GM12878 (cell line): ENCODE measurements at regions not wholly inside any gene's neighbourhood (a gene's known extent, or its start where the extent isn't known, plus 50 kb on each side); places are given as distances from the start of the nearest gene placed in this dataset.

Experiments
- ATAC-seq: fragments of 200-7000 bp; cut with Tn5 transposase; 3 replicates; pipeline ENCODE4 v1.9.1; 2020; ENCODE audit warnings: mild to moderate bottlenecking, moderate library complexity
- BruUV-seq: library from RNA; stranded (reverse); fragments of 400-500 nt; replicated peaks from 2 replicates; lab custom pipeline; 2021; lab: Mats Ljungman, UMichigan
- CTCF ChIA-PET: fragments of 300-600 bp; sonication (Branson Sonifier 250); formaldehyde crosslinking; extraction: SDS; loops from one replicate; lab custom pipeline; 2021; ENCODE audit warnings: inconsistent platforms; lab: Yijun Ruan, JAX
- POLR2A ChIA-PET: fragments of 350-600 bp; formaldehyde crosslinking; extraction: SDS; loops from one replicate; lab custom pipeline; 2021; ENCODE audit warnings: inconsistent platforms; lab: Charles Lee
- RAD21 ChIA-PET: fragments of 300-600 bp; sonication (Branson Sonifier 250); formaldehyde crosslinking; loops from one replicate; lab custom pipeline; 2023; ENCODE audit warnings: antibody characterized with exemption; ENCODE audit not compliant: unreplicated experiment; lab: Charles Lee
- SMC1A ChIA-PET: fragments of 300-600 bp; sonication (Branson Sonifier 250); formaldehyde crosslinking; loops from one replicate; lab custom pipeline; 2023; ENCODE audit not compliant: unreplicated experiment, uncharacterized antibody; lab: Charles Lee
- DNase-seq: peaks from one replicate; pipeline ENCODE4 v3.0.0-alpha.2; 2011; ENCODE audit warnings: low read depth, low spot score
- FAIRE-seq: peaks from 3 replicates; lab custom pipeline; 2011; peaks lifted over from hg19 to GRCh38; lab: Jason Lieb, UNC
- H2AFZ ChIP-seq: 2 replicates; pipeline ENCODE4 v1.6.0; 2011; ENCODE audit warnings: low read depth, low read length, control low read depth; ENCODE audit not compliant: control insufficient read depth
- H3K27ac ChIP-seq: 2 replicates; pipeline ENCODE4 v1.5.1; 2011; ENCODE audit warnings: control low read depth; ENCODE audit not compliant: control insufficient read depth, insufficient read depth
- H3K27me3 ChIP-seq, 2 experiments: replicated peaks in 1 of 2; 2 replicates each; pipeline versions ENCODE4 v1.6.0 to v1.6.1; 2011; ENCODE audit warnings: low read length in 1 of 2; ENCODE audit not compliant: control insufficient read depth in 2 of 2, insufficient read depth in 2 of 2
- H3K36me3 ChIP-seq, 2 experiments: 2 replicates each; pipeline ENCODE4 v1.5.1; 2011; ENCODE audit warnings: low read length in 1 of 2; ENCODE audit not compliant: control insufficient read depth in 2 of 2, insufficient read depth in 2 of 2
- H3K4me1 ChIP-seq: 2 replicates; pipeline ENCODE4 v1.6.1; 2011; ENCODE audit warnings: mild to moderate bottlenecking, low read length, moderate library complexity, mixed read lengths; ENCODE audit not compliant: control insufficient read depth, insufficient read depth
- H3K4me2 ChIP-seq: 2 replicates; pipeline ENCODE4 v1.6.0; 2011; ENCODE audit warnings: control low read depth; ENCODE audit not compliant: control insufficient read depth, insufficient read depth
- H3K4me3 ChIP-seq: fragments of 200-600 bp; sonication (generic); 2 replicates; pipeline ENCODE4 v1.5.1; 2016
- H3K79me2 ChIP-seq: 2 replicates; pipeline ENCODE4 v1.6.0; 2011; ENCODE audit warnings: low read length; ENCODE audit not compliant: control insufficient read depth, insufficient read depth
- H3K9ac ChIP-seq: 2 replicates; pipeline ENCODE4 v1.8.0; 2011; ENCODE audit warnings: low read length, control low read depth, mixed read lengths; ENCODE audit not compliant: control insufficient read depth, insufficient read depth
- H3K9me3 ChIP-seq: replicated peaks from 3 replicates; pipeline ENCODE4 v1.5.1; 2011; ENCODE audit warnings: mild to moderate bottlenecking, low read length; ENCODE audit not compliant: control insufficient read depth, insufficient read depth
- H4K20me1 ChIP-seq: 2 replicates; pipeline ENCODE4 v1.6.0; 2011; ENCODE audit not compliant: control insufficient read depth, insufficient read depth
- CEBPZ ChIP-seq: fragments of 150-350 bp; IDR thresholded peaks from 2 replicates; pipeline ENCODE4 v1.6.1; 2016; ENCODE audit warnings: low read depth, low read length
- EGR1 ChIP-seq, 2 experiments: IDR thresholded peaks; 1 replicate in 1 of 2; 2 replicates in 1 of 2; pipeline ENCODE4 v1.6.1; 2011 to 2012; ENCODE audit warnings: low read depth in 2 of 2, low read length in 2 of 2, borderline replicate concordance in 1 of 2, mild to moderate bottlenecking in 1 of 2, moderate library complexity in 1 of 2
- MTA2 ChIP-seq: fragments of 450-650 bp; IDR thresholded peaks from 2 replicates; pipeline ENCODE4 v1.6.1; 2016; ENCODE audit warnings: low read depth, mild to moderate bottlenecking, moderate library complexity
- NR2F1 ChIP-seq: fragments of 450-650 bp; conservative IDR thresholded peaks from 2 replicates; pipeline ENCODE4 v1.6.1; 2017; ENCODE audit warnings: mild to moderate bottlenecking
- SIN3A ChIP-seq: IDR thresholded peaks from 2 replicates; pipeline ENCODE4 v1.6.1; 2012; ENCODE audit warnings: low read depth, low read length, improper control_type of control experiment
- ZNF217 ChIP-seq: fragments of 450-650 bp; IDR thresholded peaks from 2 replicates; pipeline ENCODE4 v1.6.1; 2017; ENCODE audit warnings: antibody characterized with exemption, mild to moderate bottlenecking
- ZSCAN29 ChIP-seq: fragments of 450-650 bp; IDR thresholded peaks from 2 replicates; pipeline ENCODE4 v1.6.1; 2017; ENCODE audit warnings: mild to moderate bottlenecking, moderate library complexity
- WGBS: methylation state at CpG from one replicate; pipeline ENCODE4 v1.1.6; 2016; ENCODE audit warnings: low lambda C conversion rate; ENCODE audit not compliant: insufficient replicate concordance, insufficient coverage; ENCODE audit errors: missing lambda C conversion rate; 5-methylcytosine and 5-hydroxymethylcytosine counted together
- in situ Hi-C: fragments of 300-500 bp; cut with MboI; formaldehyde crosslinking; loops from 9 replicates; pipeline ENCODE4 v1.14.3; 2018; ENCODE audit warnings: mixed read lengths
- intact Hi-C: fragments of 100-400 bp; cut with micrococcal nuclease; formaldehyde crosslinking; loops from one replicate; pipeline ENCODE4 v1.14.2; 2022; ENCODE audit not compliant: unreplicated experiment
- TF ChIP-seq, protein P1 (sequence below): fragments of 450-650 bp; IDR thresholded peaks from 2 replicates; pipeline ENCODE4 v1.6.1; 2017; ENCODE audit warnings: mild to moderate bottlenecking, moderate library complexity

DNA sequence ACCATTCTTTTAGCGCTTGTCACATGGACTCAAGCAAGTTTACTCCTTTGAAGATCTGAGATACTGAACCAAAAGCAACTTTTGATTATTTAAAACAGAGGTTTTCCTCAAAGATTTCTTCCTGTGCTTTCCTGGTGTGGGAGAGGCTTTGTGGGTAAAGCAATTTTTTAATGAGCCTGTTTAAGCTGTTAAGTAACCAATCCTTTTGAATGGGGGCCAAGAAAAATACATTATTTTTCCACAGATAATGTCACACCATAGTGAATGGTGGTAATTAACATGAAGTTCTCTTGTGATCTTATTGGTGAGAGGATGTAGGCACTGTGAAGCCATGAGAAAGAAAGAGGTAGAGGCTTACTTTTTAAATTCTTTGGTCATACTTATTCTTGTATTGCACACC lies 55.8 kb upstream of the OBI1 start:
- POLR2A ChIA-PET, result no interaction called here
- CTCF ChIA-PET, result no interaction called here
- Histone ChIP-seq H4K20me1 (no peaks in the 10 kb centered on the region), H3K79me2 (no peaks in the 10 kb centered on the region), H3K4me3 (no peak overlapping the region), H3K4me1 (no peaks in the 10 kb centered on the region), H3K9me3 (no peaks in the 10 kb centered on the region), H2AFZ (no peak overlapping the region), H3K36me3 (no peaks in the 10 kb centered on the region), H3K9ac (no peak overlapping the region), H3K27ac (no peak overlapping the region), H3K4me2 (no peak overlapping the region), H3K27me3 (no peaks in the 10 kb centered on the region)
- in situ Hi-C loops (no loop called here), intact Hi-C loops (no loop called here)
- FAIRE-seq, result no peak
- ATAC-seq, result no peak
- TF ChIP-seq ZNF217 (no peak), MTA2 (no peak), CEBPZ (no peak), EGR1 (IDR thresholded peaks at IDR 0.05; ENCODE audit: borderline replicate concordance in 1 of 2, low read depth in 2 of 2, low read length in 2 of 2) (no peak), ZSCAN29 (no peak), SIN3A (no peak), NR2F1 (no peak)
- TF ChIP-seq, protein P1, sequence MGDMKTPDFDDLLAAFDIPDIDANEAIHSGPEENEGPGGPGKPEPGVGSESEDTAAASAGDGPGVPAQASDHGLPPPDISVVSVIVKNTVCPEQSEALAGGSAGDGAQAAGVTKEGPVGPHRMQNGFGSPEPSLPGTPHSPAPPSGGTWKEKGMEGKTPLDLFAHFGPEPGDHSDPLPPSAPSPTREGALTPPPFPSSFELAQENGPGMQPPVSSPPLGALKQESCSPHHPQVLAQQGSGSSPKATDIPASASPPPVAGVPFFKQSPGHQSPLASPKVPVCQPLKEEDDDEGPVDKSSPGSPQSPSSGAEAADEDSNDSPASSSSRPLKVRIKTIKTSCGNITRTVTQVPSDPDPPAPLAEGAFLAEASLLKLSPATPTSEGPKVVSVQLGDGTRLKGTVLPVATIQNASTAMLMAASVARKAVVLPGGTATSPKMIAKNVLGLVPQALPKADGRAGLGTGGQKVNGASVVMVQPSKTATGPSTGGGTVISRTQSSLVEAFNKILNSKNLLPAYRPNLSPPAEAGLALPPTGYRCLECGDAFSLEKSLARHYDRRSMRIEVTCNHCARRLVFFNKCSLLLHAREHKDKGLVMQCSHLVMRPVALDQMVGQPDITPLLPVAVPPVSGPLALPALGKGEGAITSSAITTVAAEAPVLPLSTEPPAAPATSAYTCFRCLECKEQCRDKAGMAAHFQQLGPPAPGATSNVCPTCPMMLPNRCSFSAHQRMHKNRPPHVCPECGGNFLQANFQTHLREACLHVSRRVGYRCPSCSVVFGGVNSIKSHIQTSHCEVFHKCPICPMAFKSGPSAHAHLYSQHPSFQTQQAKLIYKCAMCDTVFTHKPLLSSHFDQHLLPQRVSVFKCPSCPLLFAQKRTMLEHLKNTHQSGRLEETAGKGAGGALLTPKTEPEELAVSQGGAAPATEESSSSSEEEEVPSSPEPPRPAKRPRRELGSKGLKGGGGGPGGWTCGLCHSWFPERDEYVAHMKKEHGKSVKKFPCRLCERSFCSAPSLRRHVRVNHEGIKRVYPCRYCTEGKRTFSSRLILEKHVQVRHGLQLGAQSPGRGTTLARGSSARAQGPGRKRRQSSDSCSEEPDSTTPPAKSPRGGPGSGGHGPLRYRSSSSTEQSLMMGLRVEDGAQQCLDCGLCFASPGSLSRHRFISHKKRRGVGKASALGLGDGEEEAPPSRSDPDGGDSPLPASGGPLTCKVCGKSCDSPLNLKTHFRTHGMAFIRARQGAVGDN, result no peak
- SMC1A ChIA-PET, result interaction anchor here (1.3 kb wide), 1 partner anchor 12 kb away, joined by 3 read pairs; no protein-coding TSS in a partner anchor
- WGBS, result 93% methylated on average over 1 of the region's 1 CpG
- DNase-seq, result no peak
- BruUV-seq, result no TSS peak
- RAD21 ChIA-PET, result no interaction called here
